Vagina (tissue), 2 donors: ENCODE measurements at regions not wholly inside any gene's neighbourhood (a gene's known extent, or its start where the extent isn't known, plus 50 kb on each side); places are given as distances from the start of the nearest gene placed in this dataset.

Experiments used
- CTCF ChIP-seq, 3 experiments: fragments of 450-650 bp in 2 of 3; fragments of 200-600 bp in 1 of 3; sonication (generic) in 1 of 3; IDR thresholded peaks; one replicate each; pipeline ENCODE4 v1.5.1; 2017 to 2019; ENCODE audit warnings: antibody characterized with exemption in 3 of 3, mild to moderate bottlenecking in 2 of 3, moderate library complexity in 2 of 3
- POLR2A ChIP-seq, 2 donors: fragments of 450-650 bp; IDR thresholded peaks; one replicate each; pipeline ENCODE4 v1.6.1; 2017; ENCODE audit warnings: antibody characterized with exemption in 2 of 2, mild to moderate bottlenecking in 2 of 2, moderate library complexity in 2 of 2

GRCh38 chr4:185863946-185864345 lies 52.0 kb upstream of the SORBS2 start:
- TF ChIP-seq CTCF (IDR thresholded peaks at IDR 0.05) = no peak
- no peak for TF ChIP-seq POLR2A (IDR thresholded peaks at IDR 0.05)
